ENCODE measurements at regions not wholly inside any gene's neighbourhood (a gene's known extent, or its start where the extent isn't known, plus 50 kb on each side); places are given as distances from the start of the nearest gene placed in this dataset.
"Not testable (repeated sequence)": the region's sequence is repeated elsewhere in the genome, so short reads cannot be mapped to it uniquely, and the experiment has no call there.

- not testable (repeated sequence) for DNase-seq
Observed at GRCh38 chrX:127221821-127222220, 402.3 kb downstream of the PRR32 start.

GRCh38 chrX:127243654-127244053, 424.1 kb downstream of the PRR32 start:
- DNase-seq = no peak

GRCh38 chrX:127259742-127260141, 440.2 kb downstream of the PRR32 start:
- DNase-seq = no peak

- no peak for DNase-seq
Observed at GRCh38 chrX:127276326-127276725, 456.8 kb downstream of the PRR32 start.

GRCh38 chrX:127300511-127300910, 481.0 kb downstream of the PRR32 start:
- DNase-seq = no peak

DNA sequence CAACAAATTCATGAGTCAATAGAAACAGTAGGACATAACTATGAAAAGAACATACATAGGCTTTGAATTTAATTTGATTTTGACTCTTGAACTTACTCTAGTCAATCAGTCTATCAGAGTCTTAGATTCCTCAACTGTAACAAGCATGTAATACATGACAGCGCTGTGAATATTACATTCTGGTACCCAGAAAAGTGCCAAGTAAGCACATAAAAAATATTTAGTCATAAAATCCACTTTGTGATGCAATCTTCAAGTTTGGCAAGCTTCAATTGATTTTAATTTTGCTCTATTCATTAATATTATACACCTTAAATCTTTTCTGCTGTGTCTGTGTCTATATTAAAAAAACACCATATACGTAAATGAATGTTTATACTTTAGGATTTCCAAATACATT, 483.3 kb downstream of the PRR32 start:
- DNase-seq = no peak

DNA sequence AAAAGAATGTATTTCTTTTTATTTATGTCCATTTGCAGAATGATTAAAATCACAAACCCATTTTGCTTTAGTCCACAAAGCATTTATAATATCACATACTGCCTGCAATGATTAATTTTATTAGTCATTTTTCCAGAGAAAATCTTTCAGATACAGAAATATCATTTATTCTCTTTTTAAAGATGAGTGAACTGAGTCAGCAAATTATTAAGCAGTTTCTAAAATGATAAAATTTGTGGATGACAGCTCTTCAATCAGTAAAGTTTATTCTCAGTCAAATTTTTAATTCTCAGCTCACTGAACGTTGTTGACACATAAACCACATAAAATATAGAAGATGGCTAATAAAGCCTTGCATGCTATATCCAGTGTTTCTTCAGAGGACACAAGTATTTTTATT, 485.5 kb downstream of the PRR32 start:
- no peak for DNase-seq

- no peak for DNase-seq
Observed at GRCh38 chrX:127306262-127306661, 486.7 kb downstream of the PRR32 start.

DNA sequence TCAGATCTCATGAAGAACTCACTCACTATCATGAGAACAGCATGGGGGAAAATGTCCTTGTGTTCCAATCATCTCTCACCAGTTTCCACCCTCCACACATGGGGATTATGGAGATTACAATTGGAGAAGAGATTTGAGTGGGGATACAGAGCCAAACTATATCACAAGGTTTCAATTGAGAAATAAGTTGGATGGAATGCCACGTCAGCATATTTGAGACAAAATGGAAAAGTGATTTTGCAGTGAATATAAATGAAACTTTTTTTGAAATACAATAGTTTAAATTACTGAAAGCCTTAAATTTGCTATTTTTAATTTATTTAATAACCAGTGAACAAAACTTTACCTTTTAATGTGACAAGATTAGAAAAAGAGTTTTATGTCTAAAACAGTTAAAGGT, 494.1 kb downstream of the PRR32 start:
- DNase-seq = no peak

DNA sequence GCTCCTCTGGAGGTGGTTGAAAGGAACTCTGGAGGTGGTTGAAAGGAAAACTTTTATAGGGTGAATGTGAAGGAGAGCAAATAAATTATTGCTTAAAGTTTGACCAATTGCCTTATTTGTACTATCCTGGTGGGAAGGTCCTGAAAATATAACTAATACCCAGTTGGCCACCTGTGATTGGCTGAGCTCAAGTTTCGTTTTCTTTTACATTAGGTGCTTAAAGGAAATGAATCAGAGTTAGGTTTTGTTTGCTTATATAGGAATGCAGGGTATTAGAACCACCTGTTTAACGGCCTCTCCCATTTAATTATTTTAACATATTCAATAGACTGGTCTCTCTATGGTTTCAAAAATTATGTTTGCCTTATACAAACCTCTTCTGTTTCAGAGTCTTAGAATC, 497.6 kb downstream of the PRR32 start:
- DNase-seq = no peak

DNA sequence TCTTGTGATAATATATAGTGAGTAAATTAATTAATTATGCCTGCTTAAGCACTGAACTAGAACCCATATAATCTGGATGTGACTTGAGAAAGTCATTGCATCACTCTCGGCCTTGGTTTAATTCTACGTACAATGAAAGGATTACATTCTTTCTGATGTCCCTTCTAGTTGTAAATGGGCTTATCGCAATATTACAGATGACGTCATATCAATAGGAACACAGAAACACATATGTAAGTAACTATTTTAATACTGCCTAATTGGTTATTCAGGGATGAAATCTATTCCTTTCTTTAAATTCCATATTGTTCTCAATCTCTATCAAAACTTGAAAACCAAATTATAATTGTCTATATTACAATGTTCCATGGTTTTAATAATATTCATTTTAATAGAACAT, 504.6 kb downstream of the PRR32 start:
- DNase-seq = no peak
